Coronary artery (tissue), 2 donors: ENCODE measurements at regions not wholly inside any gene's neighbourhood (a gene's known extent, or its start where the extent isn't known, plus 50 kb on each side); places are given as distances from the start of the nearest gene placed in this dataset.
"Not testable (repeated sequence)": the region's sequence is repeated elsewhere in the genome, so short reads cannot be mapped to it uniquely, and the experiment has no call there.

Experiments used
- DNase-seq: peaks from one replicate; pipeline ENCODE4 v3.0.0-alpha.2; 2017; ENCODE audit warnings: low spot score
- H3K27ac ChIP-seq, 2 donors: fragments of 200-600 bp; sonication (generic); one replicate each; pipeline ENCODE4 v1.5.1; 2016 to 2019
- H3K4me3 ChIP-seq: fragments of 200-600 bp; sonication (generic); 2 replicates; pipeline ENCODE4 v1.5.1; 2016; ENCODE audit warnings: mild to moderate bottlenecking, moderate library complexity
- CTCF ChIP-seq: fragments of 200-600 bp; sonication (generic); IDR thresholded peaks from one replicate; pipeline ENCODE4 v1.5.1; 2019; ENCODE audit warnings: antibody characterized with exemption

- DNase-seq, H3K27ac ChIP-seq, H3K4me3 ChIP-seq: not testable (repeated sequence)
These were observed 53.5 kb upstream of the JADE2 start for GRCh38 chr5:134471858-134472449.

- Histone ChIP-seq H3K27ac (no peak overlapping the region), H3K4me3 (no peak overlapping the region)
- no peak for DNase-seq
- TF ChIP-seq CTCF = no peak
These were observed 56.5 kb upstream of the JADE2 start for GRCh38 chr5:134468921-134469400.

GRCh38 chr5:134467231-134467630, 55.5 kb upstream of the CDKN2AIPNL start:
- no peak for DNase-seq
- TF ChIP-seq CTCF = no peak
- H3K4me3 ChIP-seq = peak overlapping the region; percentile 71
- H3K27ac ChIP-seq = peak overlapping the region; percentile 76 to 95

GRCh38 chr5:134466241-134467069, 54.8 kb upstream of the CDKN2AIPNL start:
- TF ChIP-seq CTCF = no peak
- Histone ChIP-seq H3K27ac (peak overlapping the region; percentile 76 to 95), H3K4me3 (peak overlapping the region; percentile 71)
- peak; percentile 98 for DNase-seq

GRCh38 chr5:134465816-134466240, 54.1 kb upstream of the CDKN2AIPNL start:
- no peak for TF ChIP-seq CTCF
- H3K27ac ChIP-seq = peak overlapping the region; percentile 76 to 95
- peak; percentile 94 for DNase-seq
- H3K4me3 ChIP-seq = peak overlapping the region; percentile 71

GRCh38 chr5:134464988-134465815, 53.5 kb upstream of the CDKN2AIPNL start:
- TF ChIP-seq CTCF = no peak
- Histone ChIP-seq H3K4me3 (peak overlapping the region; percentile 71), H3K27ac (peak overlapping the region; percentile 76 to 95)
- no peak for DNase-seq
